CD4-positive, alpha-beta T cell treated with Interleukin-17A for 1 hour (primary cell): ENCODE measurements at regions not wholly inside any gene's neighbourhood (a gene's known extent, or its start where the extent isn't known, plus 50 kb on each side); places are given as distances from the start of the nearest gene placed in this dataset.

Source experiments
- DNase-seq: peaks from one replicate; pipeline ENCODE4 v3.0.0-alpha.2; 2020

DNA sequence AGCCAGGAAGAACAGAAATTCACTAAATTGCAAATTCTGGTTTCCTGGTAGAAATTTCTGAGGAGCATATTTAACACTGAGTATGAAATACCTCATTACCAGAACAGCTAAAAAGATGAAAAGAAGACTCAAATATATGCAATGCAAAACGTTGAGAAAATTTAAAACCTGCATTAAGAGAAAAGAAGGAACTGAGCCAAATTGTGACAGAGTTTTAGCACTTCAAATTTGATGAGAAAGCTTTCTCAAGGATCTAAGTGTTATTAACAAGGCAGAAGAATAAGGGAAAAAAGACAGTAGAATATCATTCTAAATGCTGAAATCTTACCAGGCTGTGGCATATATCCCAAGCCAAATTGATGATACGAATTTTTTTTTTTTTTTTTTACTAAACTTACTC, 443.0 kb downstream of the COL12A1 start:
- no peak for DNase-seq

GRCh38 chr6:74757813-74758212, 448.0 kb downstream of the COL12A1 start:
- no peak for DNase-seq

- DNase-seq: no peak
Measured at GRCh38 chr6:74756923-74757322, 448.9 kb downstream of the COL12A1 start.

DNA sequence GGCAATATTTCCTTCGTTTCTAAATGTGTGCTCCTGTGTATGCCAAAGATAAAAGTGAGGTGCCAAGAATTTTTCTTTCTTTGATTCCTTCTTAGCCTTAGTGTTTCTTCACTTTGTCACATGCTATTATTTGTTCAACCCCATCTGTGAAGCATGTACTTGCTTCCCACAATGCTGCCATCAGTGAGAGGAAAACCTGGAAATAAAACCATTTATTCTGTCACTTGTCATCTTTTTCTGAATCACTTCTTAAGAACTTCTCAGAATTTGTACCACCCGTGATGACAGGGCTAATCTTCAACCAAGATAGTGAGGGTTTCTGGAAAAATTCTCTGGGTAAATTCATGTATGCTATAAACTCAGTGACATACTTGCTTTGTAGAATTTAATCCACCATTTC, 450.1 kb downstream of the COL12A1 start:
- no peak for DNase-seq

DNA sequence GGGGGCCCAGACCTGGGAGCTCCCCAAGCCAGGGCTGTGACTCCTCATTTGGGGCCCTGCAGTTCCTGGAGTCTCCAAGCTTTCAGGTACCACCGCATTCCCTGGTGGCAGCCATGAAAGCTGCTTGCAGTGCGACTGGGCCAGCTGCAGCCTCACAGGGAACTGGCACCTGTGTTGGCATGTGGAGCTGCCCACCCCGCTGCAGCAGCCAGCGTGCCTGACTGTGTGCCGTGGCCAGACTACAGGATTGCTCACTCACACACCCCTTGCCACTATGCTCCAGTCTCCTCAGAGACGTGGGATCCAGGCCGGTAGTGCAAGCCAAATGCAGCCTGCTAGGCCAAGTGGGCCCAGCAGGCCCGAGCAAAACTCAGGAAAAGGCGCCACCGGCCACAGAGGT, 450.7 kb downstream of the COL12A1 start:
- no peak for DNase-seq

DNA sequence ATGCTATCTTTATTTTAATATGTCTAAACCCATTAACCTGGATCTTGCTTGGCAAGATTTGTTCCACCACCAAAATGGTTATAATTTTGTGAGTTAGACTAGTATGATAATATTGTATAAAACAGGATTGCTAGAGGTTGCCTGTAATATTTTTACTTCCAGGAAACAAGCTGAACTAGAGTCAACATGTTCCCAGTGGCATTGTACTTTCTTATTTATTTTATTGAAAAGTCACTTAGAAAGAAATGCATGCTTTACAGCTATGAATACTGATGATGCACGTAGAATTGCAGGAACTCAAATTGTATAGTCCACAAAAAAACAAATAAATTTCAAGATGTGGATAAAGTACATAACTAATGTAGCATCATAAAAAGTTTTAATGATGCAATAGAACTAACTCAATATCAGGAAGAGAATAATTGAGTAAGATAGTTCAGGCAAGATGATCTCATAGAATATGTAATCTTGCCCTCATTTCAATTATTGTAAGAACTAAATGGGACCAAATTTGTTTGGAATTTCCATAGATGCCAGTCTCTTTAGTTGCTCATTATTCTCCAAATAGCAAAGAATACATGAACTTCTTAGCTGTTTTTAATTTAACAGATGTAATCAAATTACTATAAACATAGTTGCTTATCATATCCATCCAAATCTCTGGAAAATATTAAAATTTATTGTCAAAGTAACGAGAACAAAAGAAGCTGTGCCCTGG, 451.8 kb downstream of the COL12A1 start:
- no peak for DNase-seq

DNA sequence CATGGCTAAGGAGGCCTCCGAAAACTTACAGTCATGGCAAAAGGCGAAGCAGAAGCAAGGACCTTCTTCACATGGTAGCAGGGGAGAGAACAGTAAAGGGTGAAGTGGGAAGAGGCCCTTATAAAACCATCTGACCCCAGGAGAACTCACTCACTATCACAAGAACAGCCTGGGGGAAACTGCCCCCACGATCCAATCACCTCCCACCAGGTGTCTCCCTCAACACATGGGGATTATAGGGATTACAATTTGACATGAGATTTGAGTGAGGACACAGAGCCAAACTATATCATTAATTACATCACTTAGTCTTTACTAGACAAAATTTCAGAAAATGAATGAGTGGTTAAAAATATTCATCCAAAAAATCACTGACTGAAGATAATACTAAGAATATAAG, 453.6 kb downstream of the COL12A1 start:
- no peak for DNase-seq

DNA sequence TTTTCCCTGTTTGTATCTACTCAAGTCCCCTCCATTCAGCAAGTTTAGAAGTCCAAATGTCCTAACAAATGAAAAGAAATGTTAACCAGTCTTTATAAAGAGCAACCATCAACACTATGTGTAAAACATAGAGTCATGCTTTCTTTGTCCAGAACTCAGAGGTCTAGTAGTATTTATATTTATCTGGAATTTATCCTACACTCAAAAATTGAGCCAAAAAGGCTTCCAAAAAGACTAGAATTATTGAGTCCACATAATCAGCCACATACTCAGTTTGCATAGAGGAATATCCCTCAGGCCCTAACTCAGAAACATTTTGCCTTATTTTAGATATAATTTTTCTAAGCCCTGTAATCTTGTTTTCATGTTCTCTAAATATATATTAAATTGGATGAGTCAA, 455.0 kb downstream of the COL12A1 start:
- no peak for DNase-seq

DNA sequence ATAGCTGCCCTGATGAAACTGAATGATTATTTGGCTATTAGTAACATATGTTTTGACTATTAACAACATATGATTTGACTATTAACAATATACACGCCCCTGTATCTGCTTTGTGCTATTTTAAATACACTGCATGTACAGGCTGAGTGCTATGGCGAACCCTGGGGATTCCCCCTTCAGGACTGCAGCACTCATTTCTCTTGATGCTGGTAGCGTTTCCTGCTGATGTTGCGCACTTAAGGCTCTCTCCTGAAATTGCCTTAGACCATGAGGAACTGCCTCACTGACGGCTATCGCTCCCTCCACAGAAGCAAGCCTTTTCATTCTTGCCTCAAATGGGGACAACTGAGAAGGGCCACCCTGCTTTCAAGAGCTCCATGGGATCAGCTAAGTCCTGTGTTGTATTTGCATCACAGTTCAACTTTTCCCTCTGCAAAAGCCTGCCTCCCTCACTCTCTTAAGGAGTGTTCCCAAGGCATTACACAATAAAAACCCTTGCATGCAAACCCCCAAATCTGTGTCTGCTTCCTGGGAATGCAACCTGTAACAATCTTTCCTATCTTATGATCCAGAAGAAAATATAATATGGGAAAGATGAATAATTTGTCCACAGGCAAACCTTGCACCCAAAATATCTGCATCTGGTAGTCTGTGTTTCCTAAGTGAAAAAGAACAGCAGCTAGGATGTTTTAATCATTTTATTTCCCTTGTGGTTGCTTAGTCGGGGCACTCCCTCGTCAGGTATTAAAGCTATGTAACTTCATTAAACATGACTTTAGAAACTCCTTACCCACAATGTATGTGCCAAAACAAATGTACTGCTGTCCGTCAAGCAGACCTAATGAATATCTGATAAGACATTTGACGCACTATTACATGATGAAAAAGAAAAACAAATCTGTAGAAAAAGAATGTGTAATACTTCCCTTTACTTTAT, 456.4 kb downstream of the COL12A1 start:
- no peak for DNase-seq

DNA sequence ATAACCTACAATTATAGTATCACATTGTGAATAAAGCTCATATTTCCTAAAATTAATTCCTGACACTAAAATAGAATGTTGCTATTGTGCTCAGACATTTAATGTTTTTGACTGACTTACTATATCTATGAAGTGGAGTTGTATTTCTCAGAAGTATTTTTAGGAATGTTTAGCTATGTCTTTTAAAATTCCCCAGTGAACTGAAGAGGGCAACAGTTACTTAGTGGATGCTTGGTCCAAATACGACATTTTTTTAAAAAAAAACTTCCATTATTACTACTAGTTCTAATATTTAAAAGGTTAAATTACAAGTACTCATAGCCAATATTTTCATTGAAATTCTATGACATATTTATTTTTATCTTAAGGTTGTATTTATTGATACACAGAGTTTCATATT, 460.2 kb downstream of the COL12A1 start:
- DNase-seq: no peak

GRCh38 chr6:74742793-74743508, 462.9 kb downstream of the COL12A1 start:
- DNase-seq: no peak

GRCh38 chr6:74741646-74742045, 464.2 kb downstream of the COL12A1 start:
- no peak for DNase-seq

- DNase-seq: no peak
Measured at GRCh38 chr6:74735304-74735703, 470.5 kb downstream of the COL12A1 start.

DNA sequence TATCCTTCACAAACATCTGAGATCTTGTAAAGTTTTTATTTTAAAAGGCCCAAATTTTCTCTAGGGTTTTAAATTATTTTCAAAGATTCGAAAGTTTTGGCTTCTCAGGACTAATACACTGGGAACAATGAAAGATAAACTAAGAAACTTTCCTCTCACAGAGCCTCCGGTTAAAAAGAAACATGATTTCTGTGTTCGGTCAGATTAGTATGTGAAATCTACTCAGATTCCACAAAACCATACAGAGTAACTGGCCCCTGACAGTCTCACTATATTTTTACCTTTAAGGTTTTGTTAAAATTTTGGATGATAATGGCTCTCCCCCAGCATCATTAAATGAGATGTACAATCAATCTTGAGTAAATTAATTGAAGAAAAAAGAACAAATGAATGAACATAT, 471.0 kb downstream of the COL12A1 start:
- no peak for DNase-seq

DNA sequence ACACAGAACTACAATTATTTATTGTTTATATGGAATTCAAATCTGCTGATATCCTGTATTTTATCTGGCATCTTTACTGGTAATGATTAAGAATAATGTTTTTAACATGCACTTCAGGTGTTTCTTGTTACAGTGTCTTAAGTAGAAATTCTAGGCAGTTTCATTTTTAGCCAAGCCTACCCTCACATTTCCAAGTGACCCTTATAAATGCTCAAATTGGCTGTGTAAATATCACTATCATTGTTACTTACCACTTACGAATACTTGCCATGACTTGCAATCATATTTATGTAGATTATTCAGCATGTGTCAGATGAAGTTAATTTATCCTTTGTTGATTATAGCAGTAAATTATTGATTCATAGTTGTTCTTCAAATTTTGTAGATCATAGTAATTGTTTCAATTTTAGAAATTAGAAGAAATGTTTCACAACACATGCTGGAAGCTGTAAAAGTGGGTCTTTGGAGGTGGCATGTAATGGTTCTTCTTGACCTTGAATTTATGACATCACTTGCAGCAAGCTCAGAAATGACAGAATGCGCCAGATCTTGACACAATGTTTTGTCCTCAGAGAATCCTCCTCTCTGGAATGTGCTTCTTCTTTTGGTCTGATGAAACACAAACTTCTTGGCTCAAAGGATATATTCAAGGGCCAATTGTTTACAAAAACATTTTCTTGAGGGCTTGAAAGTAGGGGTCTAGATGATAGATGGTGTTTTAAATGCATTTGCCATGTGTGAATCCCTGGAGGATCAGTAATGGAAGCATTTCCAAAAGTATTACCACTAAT, 471.8 kb downstream of the COL12A1 start:
- no peak for DNase-seq

- no peak for DNase-seq
Measured at GRCh38 chr6:74731931-74732330, 473.9 kb downstream of the COL12A1 start.

DNA sequence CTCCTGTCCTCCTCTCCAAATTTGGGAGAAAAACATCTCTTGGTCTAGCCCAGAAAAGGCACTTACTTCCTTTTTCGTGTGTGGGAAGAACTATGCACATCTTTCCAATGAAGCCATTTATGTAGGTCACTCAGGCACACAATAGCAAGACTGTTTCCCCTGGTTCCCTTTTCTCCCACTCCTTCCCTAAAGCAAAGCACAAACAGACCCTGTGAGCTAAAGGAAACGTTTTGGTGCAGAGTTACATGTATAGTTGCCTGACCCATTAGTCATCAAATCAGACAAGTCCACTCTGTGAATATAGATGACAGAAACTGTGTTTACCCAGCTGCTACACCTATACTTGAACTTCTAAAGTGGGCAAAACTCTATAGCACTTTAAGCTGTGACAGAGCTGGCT, 474.6 kb downstream of the COL12A1 start:
- DNase-seq: no peak

DNA sequence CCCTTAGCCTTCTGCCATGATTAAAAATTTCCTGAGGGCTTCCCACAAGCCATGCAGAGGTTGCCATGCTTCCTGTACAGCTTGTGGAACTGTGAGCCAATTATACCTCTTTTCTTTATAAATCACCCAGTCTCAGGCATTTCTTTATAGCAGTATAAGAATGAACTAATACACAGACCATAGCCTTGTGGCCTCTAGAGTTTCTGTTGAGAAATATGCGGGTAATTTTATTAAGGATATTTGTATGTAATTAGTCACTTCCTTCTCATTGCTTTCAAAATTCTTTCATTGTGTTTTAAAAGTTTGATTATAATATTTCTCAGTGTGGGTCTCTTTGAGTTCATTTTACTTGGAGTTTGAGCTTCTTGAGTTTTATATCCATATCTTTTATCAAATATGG, 484.9 kb downstream of the COL12A1 start:
- no peak for DNase-seq

GRCh38 chr6:74717591-74717990, 488.3 kb downstream of the COL12A1 start:
- no peak for DNase-seq

DNA sequence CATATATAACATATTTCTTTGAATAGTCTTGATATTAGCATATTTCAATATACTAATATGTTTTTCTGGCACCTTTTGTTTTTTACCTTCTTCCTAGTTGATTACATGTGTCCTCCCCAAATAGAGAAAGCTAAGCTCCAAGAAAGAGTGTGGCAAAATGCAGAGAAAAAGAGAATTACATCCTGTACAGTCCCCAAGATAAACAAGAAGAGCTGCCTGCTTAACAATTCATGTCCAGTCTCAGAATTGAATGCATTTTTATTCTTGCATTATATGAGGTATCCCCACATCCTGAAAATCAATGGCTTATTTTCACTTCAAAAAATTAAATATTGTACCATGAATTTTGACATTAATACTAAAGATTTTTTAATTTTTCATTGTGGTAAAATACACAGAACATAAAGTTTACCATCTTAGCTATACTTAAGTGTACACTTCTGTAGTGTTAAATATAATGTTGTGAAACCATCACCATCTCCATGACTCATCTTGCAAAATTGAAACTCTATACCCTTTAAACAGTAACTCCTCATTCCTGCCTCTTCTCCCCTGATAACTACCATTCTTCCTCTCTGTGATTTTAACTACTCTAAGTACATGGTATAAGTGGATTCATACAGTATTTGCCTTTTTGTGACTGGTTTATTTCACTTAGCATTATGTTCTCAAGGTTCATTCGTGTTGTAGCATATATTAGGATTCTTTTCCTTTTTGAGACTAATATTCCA, 490.3 kb downstream of the COL12A1 start:
- DNase-seq: no peak

- DNase-seq: no peak
Measured at GRCh38 chr6:74713941-74714340, 491.9 kb downstream of the COL12A1 start.

- no peak for DNase-seq
Measured at GRCh38 chr6:74705451-74705850, 500.4 kb downstream of the COL12A1 start.
